ENCODE measurements at regions not wholly inside any gene's neighbourhood (a gene's known extent, or its start where the extent isn't known, plus 50 kb on each side); places are given as distances from the start of the nearest gene placed in this dataset.

- dilution Hi-C loops (cut with MboI; ENCODE audit: extremely low pct_ligation_motif_present, low sequenced_read_pairs): no loop called here
- no peaks in the 10 kb centered on the region for H3K9me3 ChIP-seq (ENCODE audit: control insufficient read depth, low read depth, low read length)
- no peak for FAIRE-seq
Observed at GRCh38 chr7:88457320-88457719, 150.6 kb upstream of the STEAP4 start.

GRCh38 chr7:88456490-88456889, 149.8 kb upstream of the STEAP4 start:
- H3K9me1 ChIP-seq (ENCODE audit: control insufficient read depth, extremely low read depth, insufficient read depth, low read length): no peaks in the 10 kb centered on the region
- H3K27ac ChIP-seq (ENCODE audit: control insufficient read depth, insufficient read depth, low read length): no peak overlapping the region
- H3K79me2 ChIP-seq (ENCODE audit: control insufficient read depth, insufficient read depth, low read length): no peaks in the 10 kb centered on the region
- no peak for FAIRE-seq
- TF ChIP-seq CTCF (optimal IDR thresholded peaks at IDR 0.05 in 1 of 3, IDR thresholded peaks at IDR 0.05 in 1 of 3, conservative IDR thresholded peaks at IDR 0.05 in 1 of 3; ENCODE audit: extremely low read depth in 1 of 3, insufficient read depth in 2 of 3, low read length in 3 of 3): no peak
- no peak for TF ChIP-seq EZH2 (IDR thresholded peaks at IDR 0.05; ENCODE audit: low read length)
- H3K4me3 ChIP-seq (ENCODE audit: control insufficient read depth in 2 of 3, extremely low read depth in 1 of 3, insufficient read depth in 2 of 3, low read depth in 1 of 3, low read length in 3 of 3): no peak overlapping the region
- H3K9me3 ChIP-seq (ENCODE audit: control insufficient read depth, low read depth, low read length): no peaks in the 10 kb centered on the region
- no peak overlapping the region for H3K9ac ChIP-seq (ENCODE audit: control insufficient read depth, extremely low read depth, insufficient read depth, low read length)
- no peak overlapping the region for H2AFZ ChIP-seq (ENCODE audit: control insufficient read depth, low read length)
- no peak for DNase-seq (ENCODE audit: low read depth, low spot score)
- H3K36me3 ChIP-seq (ENCODE audit: control insufficient read depth in 2 of 2, extremely low read depth in 1 of 2, insufficient read depth in 2 of 2, low read length in 2 of 2): no peaks in the 10 kb centered on the region
- dilution Hi-C loops (cut with MboI; ENCODE audit: extremely low pct_ligation_motif_present, low sequenced_read_pairs): no loop called here
- no peaks in the 10 kb centered on the region for H4K20me1 ChIP-seq (ENCODE audit: control insufficient read depth, extremely low read depth, insufficient read depth, low read length)
- H3K27me3 ChIP-seq (ENCODE audit: control insufficient read depth, extremely low read depth, insufficient read depth, low read length): no peaks in the 10 kb centered on the region
- no peak overlapping the region for H3K4me2 ChIP-seq (ENCODE audit: control insufficient read depth, extremely low read depth, insufficient read depth, low read depth, low read length)
- H3K4me1 ChIP-seq (ENCODE audit: control insufficient read depth, extremely low read depth, insufficient read depth, low read length): peaks cover 9% of the 10 kb centered on the region

More at GRCh38 chr7:88457320-88457719, 150.6 kb upstream of the STEAP4 start:
- no peaks in the 10 kb centered on the region for H3K9me1 ChIP-seq (ENCODE audit: control insufficient read depth, extremely low read depth, insufficient read depth, low read length)
- TF ChIP-seq CTCF (optimal IDR thresholded peaks at IDR 0.05 in 1 of 3, IDR thresholded peaks at IDR 0.05 in 1 of 3, conservative IDR thresholded peaks at IDR 0.05 in 1 of 3; ENCODE audit: extremely low read depth in 1 of 3, insufficient read depth in 2 of 3, low read length in 3 of 3) (no peak), EZH2 (IDR thresholded peaks at IDR 0.05; ENCODE audit: low read length) (no peak)
- peaks cover 9% of the 10 kb centered on the region for H3K4me1 ChIP-seq (ENCODE audit: control insufficient read depth, extremely low read depth, insufficient read depth, low read length)
- H4K20me1 ChIP-seq (ENCODE audit: control insufficient read depth, extremely low read depth, insufficient read depth, low read length): no peaks in the 10 kb centered on the region
- no peak overlapping the region for H2AFZ ChIP-seq (ENCODE audit: control insufficient read depth, low read length)
- H3K27me3 ChIP-seq (ENCODE audit: control insufficient read depth, extremely low read depth, insufficient read depth, low read length): no peaks in the 10 kb centered on the region
- H3K79me2 ChIP-seq (ENCODE audit: control insufficient read depth, insufficient read depth, low read length): no peaks in the 10 kb centered on the region
- H3K4me3 ChIP-seq (ENCODE audit: control insufficient read depth in 2 of 3, extremely low read depth in 1 of 3, insufficient read depth in 2 of 3, low read depth in 1 of 3, low read length in 3 of 3): no peak overlapping the region
- H3K4me2 ChIP-seq (ENCODE audit: control insufficient read depth, extremely low read depth, insufficient read depth, low read depth, low read length): no peak overlapping the region
- DNase-seq (ENCODE audit: low read depth, low spot score): no peak
- no peak overlapping the region for H3K9ac ChIP-seq (ENCODE audit: control insufficient read depth, extremely low read depth, insufficient read depth, low read length)
- no peak overlapping the region for H3K27ac ChIP-seq (ENCODE audit: control insufficient read depth, insufficient read depth, low read length)
- no peaks in the 10 kb centered on the region for H3K36me3 ChIP-seq (ENCODE audit: control insufficient read depth in 2 of 2, extremely low read depth in 1 of 2, insufficient read depth in 2 of 2, low read length in 2 of 2)
